T-cell (primary cell): ENCODE measurements at regions not wholly inside any gene's neighbourhood (a gene's known extent, or its start where the extent isn't known, plus 50 kb on each side); places are given as distances from the start of the nearest gene placed in this dataset.

Experiments
- ATAC-seq, 4 experiments: fragments of 200-7000 bp in 3 of 4; fragments of 150-1000 bp in 1 of 4; cut with Tn5 transposase; replicated peaks in 1 of 4; 1 replicate in 3 of 4; 2 replicates in 1 of 4; pipeline ENCODE4 v1.10.0; 2021; ENCODE audit warnings: moderate library complexity in 3 of 4, mild to moderate bottlenecking in 2 of 4, moderate number of reproducible peaks in 1 of 4
- CTCF ChIA-PET, 2 donors: fragments of 300-600 bp; sonication (Branson Sonifier 250); formaldehyde crosslinking; loops; one replicate each; lab custom pipeline; 2022; ENCODE audit warnings: antibody characterized with exemption in 2 of 2; lab: Charles Lee
- POLR2A ChIA-PET, 2 donors: fragments of 300-600 bp; sonication (Branson Sonifier 250); formaldehyde crosslinking; loops; one replicate each; lab custom pipeline; 2022; ENCODE audit warnings: antibody characterized with exemption in 2 of 2; lab: Charles Lee
- DNase-seq, 35 experiments: peaks; one replicate each; pipeline versions ENCODE4 v3.0.0 to v3.0.0-alpha.2; 2013 to 2023
- H3K27ac ChIP-seq: one replicate; pipeline ENCODE4 v1.5.1; 2013; ENCODE audit warnings: low read length
- H3K27me3 ChIP-seq, 2 experiments: replicated peaks in 1 of 2; 1 replicate in 1 of 2; 2 replicates in 1 of 2; pipeline versions ENCODE4 v1.6.1 to v1.7.0; 2013; ENCODE audit warnings: low read length in 1 of 2, mixed read lengths in 1 of 2; ENCODE audit not compliant: control insufficient read depth in 2 of 2, insufficient read depth in 2 of 2; ENCODE audit errors: extremely low read depth in 1 of 2
- H3K36me3 ChIP-seq, 2 donors: 1 replicate in 1 of 2; 2 replicates in 1 of 2; pipeline versions ENCODE4 v1.6.1 to v1.7.0; 2013; ENCODE audit warnings: low read length in 1 of 2; ENCODE audit not compliant: control insufficient read depth in 2 of 2, insufficient read depth in 1 of 2; ENCODE audit errors: extremely low read depth in 1 of 2
- H3K4me1 ChIP-seq, 2 experiments: 1 replicate in 1 of 2; 2 replicates in 1 of 2; pipeline versions ENCODE4 v1.6.1 to v1.7.0; 2013; ENCODE audit warnings: low read length in 2 of 2, mixed read lengths in 1 of 2; ENCODE audit not compliant: insufficient read depth in 2 of 2, control insufficient read depth in 1 of 2; ENCODE audit errors: extremely low read depth in 1 of 2
- H3K4me3 ChIP-seq, 2 donors: 1 replicate in 1 of 2; 2 replicates in 1 of 2; pipeline versions ENCODE4 v1.5.1 to v1.7.0; 2013; ENCODE audit warnings: mild to moderate bottlenecking in 2 of 2, low read length in 1 of 2, moderate library complexity in 1 of 2; ENCODE audit not compliant: control insufficient read depth in 1 of 2; ENCODE audit errors: extremely low read depth in 1 of 2
- H3K9me3 ChIP-seq: 2 replicates; pipeline ENCODE4 v1.7.0; 2013
- H3K27ac Mint-ChIP-seq, 2 donors: one replicate each; pipeline ENCODE4 v1.8.0; 2020 to 2021; ENCODE audit warnings: mild to moderate bottlenecking in 2 of 2, mixed read lengths in 2 of 2
- H3K27me3 Mint-ChIP-seq, 2 donors: one replicate each; pipeline ENCODE4 v1.8.0; 2021 to 2022; ENCODE audit warnings: mixed read lengths in 2 of 2
- H3K36me3 Mint-ChIP-seq: one replicate; pipeline ENCODE4 v1.8.0; 2021; ENCODE audit warnings: mixed read lengths
- H3K4me1 Mint-ChIP-seq, 3 donors: one replicate each; pipeline ENCODE4 v1.8.0; 2020 to 2022; ENCODE audit warnings: mixed read lengths in 3 of 3, mild to moderate bottlenecking in 1 of 3
- H3K4me3 Mint-ChIP-seq, 3 donors: one replicate each; pipeline ENCODE4 v1.8.0; 2020 to 2022; ENCODE audit warnings: mild to moderate bottlenecking in 3 of 3, mixed read lengths in 3 of 3, moderate library complexity in 3 of 3
- H3K9me3 Mint-ChIP-seq, 3 donors: one replicate each; pipeline ENCODE4 v1.8.0; 2020 to 2022; ENCODE audit warnings: mixed read lengths in 3 of 3
- WGBS: methylation state at CpG from one replicate; pipeline ENCODE4 v1.1.5; 2013; ENCODE audit warnings: missing lambda C conversion rate; ENCODE audit not compliant: insufficient coverage; 5-methylcytosine and 5-hydroxymethylcytosine counted together

GRCh38 chr11:15704064-15704463 lies 589.3 kb downstream of the INSC start:
- H3K27ac ChIP-seq: no peak overlapping the region
- Mint-ChIP-seq H3K27ac (no peak overlapping the region), H3K9me3 (peaks cover 0 to 9% (median 2%) of the 10 kb centered on the region in 3 donors), H3K4me1 (no peaks in the 10 kb centered on the region), H3K36me3 (no peaks in the 10 kb centered on the region), H3K27me3 (no peaks in the 10 kb centered on the region), H3K4me3 (no peak overlapping the region)
- ATAC-seq (no peak), DNase-seq (no peak)
- ChIA-PET POLR2A (no interaction called here), CTCF (no interaction called here)
- no peak overlapping the region for H3K4me3 ChIP-seq
- no peaks in the 10 kb centered on the region for H3K36me3 ChIP-seq
- no peaks in the 10 kb centered on the region for H3K9me3 ChIP-seq
- no peaks in the 10 kb centered on the region for H3K4me1 ChIP-seq
- 100% methylated on average over 1 of the region's 1 CpG for WGBS
- no peaks in the 10 kb centered on the region for H3K27me3 ChIP-seq

GRCh38 chr11:15704556-15704955 lies 589.8 kb downstream of the INSC start:
- Histone ChIP-seq H3K4me3 (no peak overlapping the region), H3K36me3 (no peaks in the 10 kb centered on the region), H3K27me3 (no peaks in the 10 kb centered on the region), H3K9me3 (no peaks in the 10 kb centered on the region), H3K27ac (no peak overlapping the region), H3K4me1 (no peaks in the 10 kb centered on the region)
- no peaks in the 10 kb centered on the region for H3K27me3 Mint-ChIP-seq
- H3K4me3 Mint-ChIP-seq: no peak overlapping the region
- H3K9me3 Mint-ChIP-seq: peaks cover 0 to 9% (median 2%) of the 10 kb centered on the region in 3 donors
- H3K4me1 Mint-ChIP-seq: no peaks in the 10 kb centered on the region
- DNase-seq (no peak), ATAC-seq (no peak)
- ChIA-PET CTCF (no interaction called here), POLR2A (no interaction called here)
- no peak overlapping the region for H3K27ac Mint-ChIP-seq
- no peaks in the 10 kb centered on the region for H3K36me3 Mint-ChIP-seq

DNA sequence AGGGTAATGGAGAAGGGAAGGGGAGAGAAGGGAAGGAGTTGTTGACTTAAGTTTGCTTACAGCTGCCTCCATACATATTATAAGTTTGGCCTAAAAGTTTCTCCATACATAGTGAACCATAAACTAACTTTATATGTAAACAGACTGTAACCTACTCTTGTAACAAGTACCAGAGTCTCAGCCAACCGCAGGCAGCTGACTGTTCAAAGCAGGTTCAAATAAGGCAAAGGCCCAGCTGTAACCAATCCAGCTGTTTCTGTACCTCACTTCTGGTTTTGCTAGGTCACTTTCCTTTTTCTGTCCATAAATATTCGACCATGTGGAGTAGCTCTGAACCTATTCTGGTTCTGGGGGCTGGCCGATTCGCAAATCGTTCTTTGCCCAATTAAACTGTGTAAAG lies 591.2 kb downstream of the INSC start:
- Histone ChIP-seq H3K4me3 (no peak overlapping the region), H3K27me3 (no peaks in the 10 kb centered on the region), H3K4me1 (no peaks in the 10 kb centered on the region), H3K36me3 (no peaks in the 10 kb centered on the region), H3K27ac (no peak overlapping the region), H3K9me3 (no peaks in the 10 kb centered on the region)
- CTCF ChIA-PET: no interaction called here
- POLR2A ChIA-PET: no interaction called here
- ATAC-seq (no peak), DNase-seq (no peak)
- Mint-ChIP-seq H3K27me3 (no peaks in the 10 kb centered on the region), H3K4me3 (no peak overlapping the region), H3K4me1 (no peaks in the 10 kb centered on the region), H3K9me3 (peaks cover 0 to 9% (median 2%) of the 10 kb centered on the region in 3 donors), H3K27ac (no peak overlapping the region), H3K36me3 (no peaks in the 10 kb centered on the region)
- 100% methylated on average over 1 of the region's 5 CpGs for WGBS

DNA sequence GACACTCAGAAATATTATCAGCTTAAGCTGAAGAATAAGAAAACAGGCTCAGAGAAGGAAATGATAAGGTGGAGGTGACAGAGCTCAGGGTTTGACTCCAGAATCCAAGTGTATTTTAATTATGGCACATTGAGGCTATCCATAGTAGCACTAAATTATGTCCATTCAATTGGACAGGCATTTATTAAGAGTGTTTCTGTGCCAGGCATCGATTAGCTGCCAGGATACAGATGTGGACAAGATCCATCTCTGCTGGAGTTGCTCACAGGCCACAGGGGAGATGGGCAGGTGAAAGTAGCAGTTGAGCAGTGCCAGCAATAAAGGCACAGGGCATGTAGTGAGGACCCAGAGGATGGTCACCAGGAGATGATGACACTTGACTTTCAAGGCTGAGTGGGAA lies 592.5 kb downstream of the INSC start:
- no peak overlapping the region for H3K4me3 ChIP-seq
- no peaks in the 10 kb centered on the region for H3K27me3 ChIP-seq
- H3K4me1 ChIP-seq: no peaks in the 10 kb centered on the region
- H3K27ac Mint-ChIP-seq: no peak overlapping the region
- no peaks in the 10 kb centered on the region for H3K36me3 Mint-ChIP-seq
- peaks cover 0 to 9% (median 2%) of the 10 kb centered on the region in 3 donors for H3K9me3 Mint-ChIP-seq
- H3K4me1 Mint-ChIP-seq: no peaks in the 10 kb centered on the region
- no peak overlapping the region for H3K4me3 Mint-ChIP-seq
- no peak overlapping the region for H3K27ac ChIP-seq
- no peaks in the 10 kb centered on the region for H3K36me3 ChIP-seq
- WGBS: 50% methylated on average over 1 of the region's 1 CpG
- ChIA-PET POLR2A (no interaction called here), CTCF (no interaction called here)
- ATAC-seq (no peak), DNase-seq (no peak)
- H3K27me3 Mint-ChIP-seq: no peaks in the 10 kb centered on the region
- no peaks in the 10 kb centered on the region for H3K9me3 ChIP-seq

- no peaks in the 10 kb centered on the region for H3K9me3 ChIP-seq
- H3K4me1 ChIP-seq: no peaks in the 10 kb centered on the region
- ChIA-PET POLR2A (no interaction called here), CTCF (no interaction called here)
- Mint-ChIP-seq H3K36me3 (no peaks in the 10 kb centered on the region), H3K4me1 (no peaks in the 10 kb centered on the region), H3K27ac (no peak overlapping the region), H3K9me3 (peaks cover 0 to 9% (median 2%) of the 10 kb centered on the region in 3 donors), H3K27me3 (no peaks in the 10 kb centered on the region), H3K4me3 (no peak overlapping the region)
- WGBS: no CpG with 5 or more reads among the region's 2 CpGs
- no peaks in the 10 kb centered on the region for H3K36me3 ChIP-seq
- DNase-seq: no peak
- H3K4me3 ChIP-seq: no peak overlapping the region
- H3K27me3 ChIP-seq: no peaks in the 10 kb centered on the region
- no peak for ATAC-seq
- H3K27ac ChIP-seq: no peak overlapping the region
Measured at GRCh38 chr11:15707971-15708370, 593.2 kb downstream of the INSC start.

- no peaks in the 10 kb centered on the region for H3K36me3 Mint-ChIP-seq
- no peaks in the 10 kb centered on the region for H3K9me3 ChIP-seq
- DNase-seq (no peak), ATAC-seq (no peak)
- ChIA-PET CTCF (no interaction called here), POLR2A (no interaction called here)
- no peaks in the 10 kb centered on the region for H3K27me3 ChIP-seq
- H3K27me3 Mint-ChIP-seq: no peaks in the 10 kb centered on the region
- H3K27ac Mint-ChIP-seq: no peak overlapping the region
- no peak overlapping the region for H3K4me3 Mint-ChIP-seq
- no peaks in the 10 kb centered on the region for H3K36me3 ChIP-seq
- WGBS: no CpG with 5 or more reads among the region's 3 CpGs
- no peak overlapping the region for H3K27ac ChIP-seq
- no peak overlapping the region for H3K4me3 ChIP-seq
- no peaks in the 10 kb centered on the region for H3K4me1 ChIP-seq
- no peaks in the 10 kb centered on the region for H3K4me1 Mint-ChIP-seq
- H3K9me3 Mint-ChIP-seq: peaks cover 0 to 6% (median 0%) of the 10 kb centered on the region in 3 donors
Measured at GRCh38 chr11:15710580-15711275, 596.0 kb downstream of the INSC start.

GRCh38 chr11:15711311-15711710 lies 596.6 kb downstream of the INSC start:
- Mint-ChIP-seq H3K9me3 (peaks cover 0 to 6% (median 0%) of the 10 kb centered on the region in 3 donors), H3K27ac (no peak overlapping the region), H3K36me3 (no peaks in the 10 kb centered on the region), H3K4me3 (no peak overlapping the region), H3K27me3 (no peaks in the 10 kb centered on the region), H3K4me1 (no peaks in the 10 kb centered on the region)
- WGBS: 20% methylated on average over 1 of the region's 2 CpGs
- H3K4me1 ChIP-seq: no peaks in the 10 kb centered on the region
- ChIA-PET POLR2A (no interaction called here), CTCF (no interaction called here)
- H3K4me3 ChIP-seq: no peak overlapping the region
- ATAC-seq (no peak), DNase-seq (no peak)
- no peaks in the 10 kb centered on the region for H3K27me3 ChIP-seq
- H3K36me3 ChIP-seq: no peaks in the 10 kb centered on the region
- H3K9me3 ChIP-seq: no peaks in the 10 kb centered on the region
- H3K27ac ChIP-seq: no peak overlapping the region
